ENCODE measurements at regions not wholly inside any gene's neighbourhood (a gene's known extent, or its start where the extent isn't known, plus 50 kb on each side); places are given as distances from the start of the nearest gene placed in this dataset.

GRCh38 chr18:28398471-28398870 is 221.5 kb upstream of the CDH2 start:
- TF ChIP-seq CTCF (IDR thresholded peaks at IDR 0.05) (no peak), EZH2 (IDR thresholded peaks at IDR 0.05) (no peak)
